ENCODE measurements at regions not wholly inside any gene's neighbourhood (a gene's known extent, or its start where the extent isn't known, plus 50 kb on each side); places are given as distances from the start of the nearest gene placed in this dataset.

- ChIA-PET CTCF (interaction anchor here (0.6 to 0.8 kb wide), 2 partner anchors 19 to 261 kb away, joined by 3 read pairs; no protein-coding TSS in a partner anchor), POLR2A (no interaction called here)
- H3K27ac ChIP-seq (ENCODE audit: extremely low read depth, low read depth, low read length), result no peak overlapping the region
- H3K4me3 ChIP-seq (ENCODE audit: low read depth, low read length), result no peak overlapping the region
- no peaks in the 10 kb centered on the region for H3K9me3 ChIP-seq (ENCODE audit: control insufficient read depth, insufficient read depth, low read depth, low read length)
- H3K36me3 ChIP-seq (ENCODE audit: control insufficient read depth in 2 of 2, insufficient read depth in 1 of 2, low read length in 2 of 2), result no peaks in the 10 kb centered on the region
- no peaks in the 10 kb centered on the region for H3K4me1 ChIP-seq (ENCODE audit: control insufficient read depth, insufficient read depth, low read length)
- TF ChIP-seq PRDM4 (tag by site-specific recombination; IDR thresholded peaks at IDR 0.05), result no peak
- TF ChIP-seq ZNF473 (tag by site-specific recombination; IDR thresholded peaks at IDR 0.05), result no peak
- no peak for TF ChIP-seq ZNF521 (tag by site-specific recombination; IDR thresholded peaks at IDR 0.05)
- TF ChIP-seq ZNF600 (tag by site-specific recombination; IDR thresholded peaks at IDR 0.05), result no peak
Observed at GRCh38 chr12:45675534-45675933, 54.0 kb upstream of the ARID2 start.

Measured in HEK293 (cell line).